8988T (cell line): ENCODE measurements at regions not wholly inside any gene's neighbourhood (a gene's known extent, or its start where the extent isn't known, plus 50 kb on each side); places are given as distances from the start of the nearest gene placed in this dataset.
"Not testable (repeated sequence)": the region's sequence is repeated elsewhere in the genome, so short reads cannot be mapped to it uniquely, and the experiment has no call there.

ENCODE experiments used
- DNase-seq: peaks from one replicate; pipeline ENCODE4 v3.0.0; 2011

GRCh38 chr15:99464137-99464536 is 101.6 kb upstream of the MEF2A start:
- no peak for DNase-seq

- no peak for DNase-seq
Observed at GRCh38 chr15:99466701-99467337, 99.0 kb upstream of the MEF2A start.

- DNase-seq: no peak
Observed at GRCh38 chr15:99467338-99467720, 98.5 kb upstream of the MEF2A start.

- no peak for DNase-seq
Observed at GRCh38 chr15:99467853-99468464, 97.8 kb upstream of the MEF2A start.

- not testable (repeated sequence) for DNase-seq
Observed at GRCh38 chr15:99470204-99470603, 95.6 kb upstream of the MEF2A start.

- no peak for DNase-seq
Observed at GRCh38 chr15:99472416-99473145, 93.2 kb upstream of the MEF2A start.

- DNase-seq: no peak
Observed at GRCh38 chr15:99473981-99474906, 91.5 kb upstream of the MEF2A start.

- DNase-seq: no peak
Observed at GRCh38 chr15:99474909-99475753, 90.7 kb upstream of the MEF2A start.

- DNase-seq: no peak
Observed at GRCh38 chr15:99475754-99476412, 89.9 kb upstream of the MEF2A start.

- DNase-seq: no peak
Observed at GRCh38 chr15:99476413-99477222, 89.2 kb upstream of the MEF2A start.

- DNase-seq: no peak
Observed at GRCh38 chr15:99477791-99478471, 87.9 kb upstream of the MEF2A start.

GRCh38 chr15:99478977-99479376 is 86.8 kb upstream of the MEF2A start:
- no peak for DNase-seq

- DNase-seq: no peak
Observed at GRCh38 chr15:99480016-99480810, 85.6 kb upstream of the MEF2A start.

- no peak for DNase-seq
Observed at GRCh38 chr15:99481113-99481950, 84.5 kb upstream of the MEF2A start.

GRCh38 chr15:99481951-99482230 is 83.9 kb upstream of the MEF2A start:
- DNase-seq: no peak

- DNase-seq: no peak
Observed at GRCh38 chr15:99482993-99483392, 82.8 kb upstream of the MEF2A start.

- DNase-seq: no peak
Observed at GRCh38 chr15:99485153-99485961, 80.4 kb upstream of the MEF2A start.

GRCh38 chr15:99485992-99486370 is 79.8 kb upstream of the MEF2A start:
- DNase-seq: no peak
